HCEC 1CT (cell line): ENCODE measurements at regions not wholly inside any gene's neighbourhood (a gene's known extent, or its start where the extent isn't known, plus 50 kb on each side); places are given as distances from the start of the nearest gene placed in this dataset.

Experiments
- DNase-seq: peaks from one replicate; pipeline ENCODE4 v3.0.0-alpha.2; 2017

GRCh38 chr3:43783987-43784639 lies 93.4 kb downstream of the ABHD5 start:
- no peak for DNase-seq

DNA sequence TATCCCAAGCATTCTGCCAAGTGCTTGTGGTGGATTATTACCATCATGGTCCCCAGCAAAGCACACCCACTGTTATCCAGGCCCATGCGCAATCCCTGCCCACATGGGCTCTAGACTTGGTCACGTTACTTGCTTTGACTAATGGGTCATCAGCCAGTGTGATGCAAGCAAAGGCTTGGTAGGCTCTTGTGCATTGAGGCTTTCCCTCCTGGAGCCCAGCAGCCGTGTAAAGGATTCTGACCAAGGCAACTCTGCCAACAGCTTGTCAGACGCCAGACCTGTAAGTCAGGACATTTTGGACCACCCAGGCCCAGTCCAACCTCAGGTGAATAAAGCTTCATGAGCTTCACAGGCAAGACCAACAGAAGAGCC lies 93.9 kb downstream of the ABHD5 start:
- no peak for DNase-seq

DNA sequence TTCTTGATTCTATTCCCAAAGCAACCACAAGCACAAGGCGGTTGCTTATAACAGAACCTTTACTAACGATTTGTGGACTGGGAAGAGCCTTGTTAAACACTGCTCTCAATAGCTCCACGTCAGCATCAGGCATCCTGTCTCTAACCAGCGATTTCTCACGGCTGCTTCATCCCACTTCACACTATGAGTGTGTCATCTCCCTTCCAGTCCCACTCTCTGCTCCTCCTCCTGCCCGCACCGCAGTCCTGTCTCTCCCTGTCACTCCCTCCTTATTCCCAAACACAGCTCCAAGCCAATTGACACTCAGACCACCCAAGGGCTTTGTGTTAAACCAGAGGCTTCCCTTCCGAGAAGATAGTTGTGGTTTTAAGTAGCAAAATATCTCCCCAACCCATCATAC lies 94.8 kb downstream of the ABHD5 start:
- DNase-seq = peak; percentile 22

- no peak for DNase-seq
These were observed 95.4 kb downstream of the ABHD5 start for GRCh38 chr3:43786102-43786501.

- DNase-seq = no peak
These were observed 96.0 kb downstream of the ABHD5 start for GRCh38 chr3:43786526-43787305.

GRCh38 chr3:43787330-43787729 lies 96.6 kb downstream of the ABHD5 start:
- no peak for DNase-seq

DNA sequence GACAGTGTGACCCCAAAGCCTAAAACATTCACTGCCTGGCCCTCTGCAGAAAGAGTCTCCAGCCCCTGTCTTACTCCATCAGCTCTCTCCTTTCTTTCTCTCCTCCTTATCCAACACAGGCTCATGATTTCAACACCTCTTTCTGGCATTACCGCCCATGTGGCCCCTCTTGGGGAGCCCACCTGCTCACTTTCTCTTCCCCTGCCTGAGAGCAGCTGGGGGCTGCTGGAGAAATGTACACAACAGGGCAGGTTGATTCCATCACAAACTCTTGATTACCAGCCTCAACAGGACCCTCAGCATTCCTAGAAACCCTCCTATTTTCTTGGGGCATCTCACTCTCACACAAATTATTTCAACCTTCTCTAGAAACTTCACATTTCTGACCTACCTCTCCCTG lies 98.3 kb downstream of the ABHD5 start:
- DNase-seq = no peak

GRCh38 chr3:43790060-43790459 lies 99.3 kb downstream of the ABHD5 start:
- DNase-seq = no peak

DNA sequence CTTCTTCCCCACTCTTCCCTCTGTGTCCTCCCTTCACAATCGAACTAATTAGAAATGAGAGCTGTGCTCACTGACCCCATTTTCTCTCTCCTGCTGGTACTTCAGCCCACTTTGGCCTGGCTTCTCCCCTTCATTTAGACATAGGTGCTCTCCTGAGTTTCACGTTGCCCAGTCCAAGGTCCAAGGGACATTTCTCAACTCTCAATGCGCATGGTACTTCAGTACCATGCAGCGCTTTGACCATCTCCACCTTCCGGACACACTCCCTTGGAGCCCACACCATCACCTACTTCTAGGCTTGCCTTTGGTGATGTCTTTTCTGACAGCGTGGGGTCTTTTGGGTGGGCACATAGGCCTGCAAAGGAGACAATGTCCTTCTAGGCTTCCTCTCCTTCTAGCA lies 99.7 kb downstream of the ABHD5 start:
- no peak for DNase-seq

DNA sequence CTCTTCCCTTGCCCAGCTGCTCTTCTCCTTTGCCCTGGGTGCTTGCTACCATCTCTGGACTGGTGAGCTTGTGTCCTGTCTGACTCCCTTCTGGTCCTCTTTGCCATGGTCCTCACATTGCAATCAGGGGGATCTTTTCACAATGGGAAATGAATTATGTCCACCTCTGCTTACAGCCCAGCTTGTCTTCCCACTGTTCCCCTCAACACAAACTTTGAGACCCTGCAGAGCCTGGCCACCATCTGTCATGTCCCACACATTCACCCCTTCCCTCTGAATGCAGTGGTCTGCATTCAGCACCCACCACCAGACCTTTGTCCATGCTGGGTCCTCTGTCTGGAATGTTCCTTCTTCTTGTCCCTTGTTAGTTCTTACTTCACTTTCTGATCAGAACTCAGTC lies 100.5 kb downstream of the ABHD5 start:
- DNase-seq = no peak

DNA sequence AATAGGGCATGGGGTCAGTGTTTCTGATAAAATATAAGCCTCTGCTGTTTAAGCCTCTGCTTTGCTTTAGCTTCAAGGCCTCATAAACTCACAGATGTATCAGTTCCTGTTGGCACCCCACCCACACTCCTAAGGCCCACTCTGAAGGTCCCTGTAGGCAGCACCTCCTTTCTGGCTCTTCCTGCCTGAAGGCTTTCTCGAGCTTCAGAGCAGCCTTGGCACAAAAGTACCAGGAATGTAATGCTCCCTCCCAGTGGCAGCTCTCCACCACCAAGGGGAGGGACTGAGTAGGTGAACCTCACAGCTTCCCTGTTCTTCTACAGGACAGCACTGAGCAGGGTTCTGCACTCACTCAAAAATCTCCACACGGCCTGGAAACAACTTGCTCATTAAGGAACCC lies 102.2 kb downstream of the ABHD5 start:
- no peak for DNase-seq

GRCh38 chr3:43793648-43794372 lies 103.1 kb downstream of the ABHD5 start:
- DNase-seq = no peak

GRCh38 chr3:43794776-43795175 lies 104.0 kb downstream of the ABHD5 start:
- DNase-seq = peak; percentile 45

GRCh38 chr3:43795491-43795890 lies 104.8 kb downstream of the ABHD5 start:
- DNase-seq = no peak

DNA sequence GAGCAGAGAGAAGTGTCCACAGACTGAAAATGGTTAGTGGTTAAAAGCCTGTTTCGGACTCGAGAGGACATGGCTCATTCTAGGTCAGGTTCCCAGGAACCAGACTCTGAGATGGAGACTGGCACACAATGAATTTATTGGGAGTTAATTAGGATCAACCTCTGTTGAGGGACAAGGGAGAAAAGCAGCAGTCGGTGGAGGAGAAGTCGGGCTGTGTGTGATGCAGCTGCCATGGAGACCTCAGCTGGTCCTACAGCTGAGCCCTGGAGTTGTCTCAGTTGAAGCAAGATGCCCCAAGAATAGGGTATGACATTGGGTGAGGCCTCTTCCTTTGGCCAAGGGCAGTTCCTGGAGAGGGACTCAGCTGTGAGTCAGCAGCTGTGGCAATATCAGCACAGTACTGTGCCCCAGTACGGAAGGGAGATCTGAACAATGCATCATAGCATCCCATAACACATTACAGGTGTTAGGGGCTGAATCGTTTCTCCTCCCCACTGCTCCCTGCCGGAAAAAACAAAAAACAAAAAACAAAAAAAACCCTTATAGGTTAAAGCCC lies 105.4 kb downstream of the ABHD5 start:
- no peak for DNase-seq

GRCh38 chr3:43797794-43798193 lies 107.1 kb downstream of the ABHD5 start:
- no peak for DNase-seq

GRCh38 chr3:43810797-43811196 lies 120.1 kb downstream of the ABHD5 start:
- DNase-seq = no peak

DNA sequence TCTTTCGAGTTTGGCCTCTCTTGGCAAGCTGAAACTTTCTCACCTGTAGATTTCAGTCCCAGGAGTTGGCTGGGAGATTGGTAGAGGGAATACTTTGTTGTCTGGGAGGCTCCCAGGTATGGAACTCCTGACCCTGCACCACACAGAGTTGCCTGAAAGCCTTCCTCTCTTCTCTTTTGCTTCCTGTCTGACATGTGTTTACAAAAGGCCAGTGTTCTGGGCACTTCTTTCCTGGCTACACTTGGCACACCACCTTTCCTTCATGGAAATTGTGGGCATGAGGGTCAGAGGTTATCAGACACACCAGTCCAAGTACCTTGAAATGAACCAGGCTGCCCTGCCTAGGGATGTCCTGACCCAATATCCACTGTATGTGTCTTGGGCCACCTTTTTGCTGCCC lies 123.7 kb downstream of the ABHD5 start:
- no peak for DNase-seq

DNA sequence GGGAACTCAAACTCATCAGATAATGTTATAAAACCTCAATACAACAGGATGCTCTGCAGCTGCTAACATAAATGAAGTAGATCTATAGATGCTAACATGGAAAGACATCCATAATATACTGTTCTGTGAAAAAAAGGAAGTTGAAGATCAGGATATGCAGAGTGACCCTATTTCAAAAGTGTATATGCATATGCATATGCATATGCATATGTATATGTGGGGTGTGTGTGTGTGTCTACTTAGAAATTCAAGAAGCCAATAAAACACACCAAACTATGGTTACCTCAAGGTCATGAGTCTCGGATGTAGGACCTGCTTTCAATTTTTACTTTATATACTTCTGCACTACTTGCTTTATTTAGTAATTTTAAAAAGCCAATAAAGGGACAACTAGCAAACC lies 125.6 kb downstream of the ABHD5 start:
- DNase-seq = no peak

GRCh38 chr3:43817064-43817463 lies 126.3 kb downstream of the ABHD5 start:
- no peak for DNase-seq

DNA sequence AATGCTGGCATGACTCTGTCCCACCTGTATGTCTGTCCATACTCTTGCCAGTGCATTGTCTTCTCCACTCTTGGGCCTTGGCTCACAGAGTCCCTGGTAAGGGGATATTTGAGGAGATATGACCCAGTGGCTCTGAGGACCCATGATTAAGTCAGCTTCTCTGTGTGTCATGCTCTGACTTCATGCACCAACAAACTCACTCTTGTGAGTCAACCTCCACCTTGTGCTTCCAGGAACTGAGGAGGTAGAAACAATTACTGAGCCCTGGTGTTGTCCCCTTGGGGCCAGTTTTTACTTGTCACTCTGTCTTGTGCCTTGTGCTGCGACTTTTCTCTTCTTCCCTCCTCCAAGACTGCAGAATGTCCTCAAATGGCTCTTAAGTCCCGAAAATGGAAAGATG lies 127.1 kb downstream of the ABHD5 start:
- no peak for DNase-seq

DNA sequence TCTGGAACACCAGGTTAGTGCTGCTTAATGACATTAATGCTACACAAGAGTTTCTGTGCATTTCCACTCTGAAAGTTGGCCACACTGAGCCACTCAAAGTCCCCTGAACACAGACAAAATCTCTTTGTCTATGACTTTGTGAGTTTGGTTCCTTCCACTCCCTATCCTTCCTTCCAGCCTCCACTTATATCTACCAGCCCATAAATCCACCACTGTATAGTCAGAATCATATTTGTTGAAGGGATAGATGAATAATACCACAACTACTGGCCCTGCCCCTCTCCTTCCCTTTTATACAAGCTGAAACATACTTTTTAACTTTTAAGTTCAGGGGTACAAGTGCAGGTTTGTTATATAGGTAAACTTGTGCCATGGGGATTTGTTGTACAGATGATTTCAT lies 127.5 kb downstream of the ABHD5 start:
- DNase-seq = no peak

DNA sequence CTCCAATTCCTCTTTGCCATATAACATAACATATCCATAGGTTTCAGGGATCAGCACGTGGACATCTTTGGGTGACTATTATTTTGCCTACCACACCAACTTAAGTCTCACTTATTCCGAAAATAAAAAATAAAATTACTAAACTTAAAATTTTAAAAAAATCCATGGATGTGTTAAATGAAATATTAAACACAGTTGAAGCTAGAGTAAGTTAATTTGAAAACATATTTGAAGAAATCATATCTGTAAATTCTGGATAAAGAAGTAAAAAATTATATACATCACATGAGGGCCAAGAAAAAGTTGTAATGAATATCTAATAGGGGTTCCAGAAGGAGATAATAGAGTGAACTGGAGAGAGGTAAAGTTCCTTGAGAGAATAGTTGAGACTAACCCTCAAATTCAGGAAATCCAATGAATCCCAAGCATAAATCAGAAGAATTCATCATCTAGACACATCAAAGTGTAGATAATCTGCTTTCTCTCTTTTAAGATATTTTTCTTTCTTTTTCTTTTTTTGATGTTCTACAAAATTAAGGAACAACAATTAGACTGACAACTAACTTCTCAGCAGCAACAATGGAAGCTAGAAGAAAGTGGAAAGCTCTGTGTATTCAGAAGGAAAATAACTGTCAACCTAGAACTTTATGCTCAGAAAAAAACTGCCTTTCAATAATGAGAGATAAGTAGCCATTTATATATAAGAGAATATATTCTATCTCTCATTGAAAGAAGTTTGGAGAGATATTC lies 147.4 kb downstream of the ABHD5 start:
- no peak for DNase-seq
